H1 (cell line): ENCODE measurements at regions not wholly inside any gene's neighbourhood (a gene's known extent, or its start where the extent isn't known, plus 50 kb on each side); places are given as distances from the start of the nearest gene placed in this dataset.

Experiments
- CTCF ChIA-PET: fragments of 300-600 bp; sonication (Branson Sonifier 250); formaldehyde crosslinking; loops from one replicate; lab custom pipeline; 2021; ENCODE audit not compliant: partially characterized antibody; lab: Charles Lee
- POLR2A ChIA-PET: fragments of 300-600 bp; sonication (Branson Sonifier 250); formaldehyde crosslinking; loops from one replicate; lab custom pipeline; 2021; ENCODE audit warnings: inconsistent platforms; ENCODE audit not compliant: partially characterized antibody; lab: Charles Lee
- DNase-seq, 2 experiments: peaks; one replicate each; pipeline versions ENCODE4 v3.0.0 to v3.0.0-alpha.2; 2010 to 2022; ENCODE audit warnings: low spot score in 2 of 2, low read depth in 1 of 2, mixed read lengths in 1 of 2
- FAIRE-seq: peaks from 2 replicates; lab custom pipeline; 2011; peaks lifted over from hg19 to GRCh38; lab: Jason Lieb, UNC
- H2AFZ ChIP-seq: 2 replicates; pipeline ENCODE4 v1.8.1; 2012; ENCODE audit warnings: low read length, inconsistent platforms
- H2AK5ac ChIP-seq: 2 replicates; pipeline ENCODE4 v1.6.1; 2013; ENCODE audit warnings: low read depth, low read length
- H2BK120ac ChIP-seq: replicated peaks from 2 replicates; pipeline ENCODE3; 2013; ENCODE audit warnings: low read depth, low read length, inconsistent platforms
- H2BK12ac ChIP-seq: 2 replicates; pipeline ENCODE4 v1.6.1; 2013; ENCODE audit warnings: low read depth, low read length
- H2BK15ac ChIP-seq: 2 replicates; pipeline ENCODE4 v1.6.1; 2013; ENCODE audit warnings: low read length
- H2BK20ac ChIP-seq: 2 replicates; pipeline ENCODE4 v1.6.1; 2013; ENCODE audit warnings: low read length
- H2BK5ac ChIP-seq: 2 replicates; pipeline ENCODE4 v1.6.1; 2013; ENCODE audit warnings: low read depth, low read length
- H3K14ac ChIP-seq: 2 replicates; pipeline ENCODE4 v1.6.1; 2013; ENCODE audit warnings: inconsistent platforms; ENCODE audit not compliant: insufficient read length
- H3K18ac ChIP-seq: 2 replicates; pipeline ENCODE4 v1.6.1; 2013; ENCODE audit warnings: low read length; ENCODE audit errors: extremely low read depth
- H3K23ac ChIP-seq: 2 replicates; pipeline ENCODE4 v1.6.1; 2013; ENCODE audit warnings: inconsistent platforms; ENCODE audit not compliant: insufficient read length
- H3K23me2 ChIP-seq: 2 replicates; pipeline ENCODE4 v1.6.1; 2013; ENCODE audit warnings: low read depth, low read length
- H3K27ac ChIP-seq: 2 replicates; pipeline ENCODE4 v1.6.1; 2011; ENCODE audit warnings: low read depth, low read length, inconsistent platforms
- H3K27me3 ChIP-seq, 4 experiments: replicated peaks in 1 of 4; 1 replicate in 1 of 4; 2 replicates in 3 of 4; pipeline versions ENCODE4 v1.6.1 to v1.8.1; 2011 to 2013; ENCODE audit warnings: low read length in 3 of 4, mild to moderate bottlenecking in 3 of 4, inconsistent platforms in 2 of 4, mixed read lengths in 2 of 4, moderate library complexity in 1 of 4; ENCODE audit not compliant: control insufficient read depth in 3 of 4, insufficient read depth in 3 of 4; ENCODE audit errors: extremely low read depth in 1 of 4
- H3K36me3 ChIP-seq, 4 experiments: 2 replicates each; pipeline versions ENCODE4 v1.6.1 to v1.8.1; 2011 to 2013; ENCODE audit warnings: mild to moderate bottlenecking in 4 of 4, low read length in 3 of 4, moderate library complexity in 2 of 4, control low read depth in 1 of 4, inconsistent platforms in 1 of 4; ENCODE audit not compliant: insufficient read depth in 4 of 4, control insufficient read depth in 2 of 4
- H3K4ac ChIP-seq: replicated peaks from 2 replicates; pipeline ENCODE3; 2013; ENCODE audit warnings: low read length, low read depth, mixed read lengths, inconsistent platforms; ENCODE audit not compliant: insufficient read length
- H3K4me1 ChIP-seq, 4 experiments: replicated peaks in 1 of 4; 1 replicate in 1 of 4; 2 replicates in 3 of 4; pipeline versions ENCODE4 v1.6.1 to v1.8.1; 2011 to 2013; ENCODE audit warnings: low read length in 3 of 4, inconsistent platforms in 2 of 4, mixed read lengths in 1 of 4; ENCODE audit not compliant: insufficient read depth in 4 of 4, control insufficient read depth in 3 of 4
- H3K4me2 ChIP-seq, 2 experiments: 2 replicates each; pipeline versions ENCODE4 v1.6.1 to v1.8.1; 2011 to 2013; ENCODE audit warnings: low read depth in 2 of 2, low read length in 2 of 2, control low read depth in 1 of 2, inconsistent platforms in 1 of 2, mild to moderate bottlenecking in 1 of 2; ENCODE audit not compliant: insufficient read depth in 1 of 2
- H3K4me3 ChIP-seq, 4 experiments: fragments of 200-600, 300-600 bp in 1 of 4; sonication (generic), shearing (Covaris generic), sonication (Bioruptor Twin) in 1 of 4; 2 replicates each; pipeline versions ENCODE4 v1.5.1 to v1.8.1; 2011 to 2016; ENCODE audit warnings: low read length in 4 of 4, low read depth in 3 of 4, control low read depth in 2 of 4, inconsistent platforms in 2 of 4, mild to moderate bottlenecking in 2 of 4, mixed read lengths in 1 of 4, moderate library complexity in 1 of 4; ENCODE audit not compliant: insufficient read depth in 2 of 4; ENCODE audit errors: extremely low read depth in 1 of 4
- H3K56ac ChIP-seq: replicated peaks from 2 replicates; pipeline ENCODE3; 2013; ENCODE audit warnings: low read depth, mild to moderate bottlenecking, mixed read lengths, low read length, inconsistent platforms; ENCODE audit not compliant: insufficient read length
- H3K79me1 ChIP-seq: 2 replicates; pipeline ENCODE4 v1.6.1; 2013; ENCODE audit warnings: low read depth, low read length, control low read depth
- H3K79me2 ChIP-seq, 2 experiments: 2 replicates each; pipeline versions ENCODE4 v1.6.1 to v1.8.1; 2012 to 2013; ENCODE audit warnings: low read length in 2 of 2, mild to moderate bottlenecking in 2 of 2, inconsistent platforms in 1 of 2; ENCODE audit not compliant: insufficient read depth in 2 of 2, control insufficient read depth in 1 of 2
- H3K9ac ChIP-seq, 4 experiments: replicated peaks in 1 of 4; 1 replicate in 1 of 4; 2 replicates in 3 of 4; pipeline versions ENCODE4 v1.6.1 to v1.8.1; 2011 to 2013; ENCODE audit warnings: low read depth in 3 of 4, low read length in 3 of 4, control low read depth in 2 of 4, mild to moderate bottlenecking in 2 of 4, moderate library complexity in 2 of 4, inconsistent platforms in 1 of 4; ENCODE audit errors: extremely low read depth in 1 of 4
- H3K9me3 ChIP-seq, 2 experiments: 2 replicates each; pipeline versions ENCODE4 v1.6.1 to v1.8.1; 2012 to 2013; ENCODE audit warnings: mild to moderate bottlenecking in 2 of 2, moderate library complexity in 2 of 2, control low read depth in 1 of 2, inconsistent platforms in 1 of 2, low read depth in 1 of 2, low read length in 1 of 2, mixed read lengths in 1 of 2; ENCODE audit not compliant: insufficient read depth in 2 of 2
- H4K20me1 ChIP-seq, 2 experiments: replicated peaks in 1 of 2; 2 replicates each; pipeline versions ENCODE3 to v1.8.1; 2011 to 2013; ENCODE audit warnings: inconsistent platforms in 2 of 2, low read length in 2 of 2, mild to moderate bottlenecking in 1 of 2; ENCODE audit not compliant: insufficient read depth in 2 of 2, control insufficient read depth in 1 of 2
- H4K5ac ChIP-seq: 2 replicates; pipeline ENCODE4 v1.6.1; 2013; ENCODE audit warnings: low read length, low read depth, mixed read lengths, inconsistent platforms; ENCODE audit not compliant: insufficient read length
- H4K8ac ChIP-seq: 2 replicates; pipeline ENCODE4 v1.8.0; 2013; ENCODE audit warnings: mild to moderate bottlenecking, moderate library complexity, low read length, inconsistent platforms; ENCODE audit not compliant: insufficient read depth; ENCODE audit errors: extremely low read depth
- H4K91ac ChIP-seq: replicated peaks from 2 replicates; pipeline ENCODE3; 2013; ENCODE audit warnings: low read length, mixed read lengths, inconsistent platforms; ENCODE audit not compliant: insufficient read length
- SIN3A ChIP-seq, 2 experiments: IDR thresholded peaks in 1 of 2; conservative IDR thresholded peaks in 1 of 2; 2 replicates each; pipeline ENCODE4 v1.6.1; 2011 to 2012; ENCODE audit warnings: low read length in 2 of 2, improper control_type of control experiment in 1 of 2, low read depth in 1 of 2, mild to moderate bottlenecking in 1 of 2
- WGBS, 2 experiments: shearing (Covaris generic) in 1 of 2; methylation state at CpG; one replicate each; pipeline versions ENCODE4 v1.1.6 to v1.1.7; 2013 to 2015; ENCODE audit warnings: low lambda C conversion rate in 2 of 2, mixed read lengths in 2 of 2, inconsistent platforms in 1 of 2, low coverage in 1 of 2, missing lambda C conversion rate in 1 of 2; ENCODE audit not compliant: insufficient replicate concordance in 2 of 2, insufficient coverage in 1 of 2, insufficient read length in 1 of 2; ENCODE audit errors: extremely low coverage in 1 of 2, missing lambda C conversion rate in 1 of 2; 5-methylcytosine and 5-hydroxymethylcytosine counted together
- TF ChIP-seq, protein P1 (sequence below), 3 experiments: IDR thresholded peaks; 1 replicate in 2 of 3; 2 replicates in 1 of 3; pipeline versions ENCODE4 v1.5.1 to v1.6.1; 2011; ENCODE audit warnings: low read length in 3 of 3, mild to moderate bottlenecking in 3 of 3, inconsistent platforms in 2 of 3, low read depth in 1 of 3, moderate library complexity in 1 of 3; ENCODE audit not compliant: insufficient read depth in 1 of 3; ENCODE audit errors: control extremely low read depth in 1 of 3

DNA sequence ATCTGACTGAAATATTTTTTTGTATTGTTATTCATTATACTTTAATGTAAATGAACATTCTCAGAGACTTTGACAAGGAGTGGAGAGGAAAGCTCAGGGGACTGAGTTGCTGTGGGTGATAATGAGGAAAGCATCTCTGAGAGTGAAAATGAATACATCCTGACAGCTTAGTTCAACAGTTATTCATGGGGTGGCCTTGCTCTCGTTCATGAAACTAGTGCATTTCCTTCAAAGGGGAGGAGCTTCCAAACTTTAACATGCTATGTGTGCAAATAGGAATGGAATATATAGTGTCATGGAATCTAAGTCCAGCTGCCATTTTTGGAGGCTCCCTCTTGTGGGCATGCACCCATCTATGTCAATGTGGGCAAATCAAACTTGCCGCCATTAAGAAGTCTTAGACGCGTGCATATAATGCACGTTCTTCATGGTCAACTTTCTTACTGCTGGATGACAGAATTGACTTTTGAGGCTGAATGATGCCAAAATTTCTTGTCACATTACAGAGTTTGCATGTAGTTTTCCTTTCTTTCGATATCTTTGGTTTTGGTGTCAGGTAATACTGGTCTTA, 124.3 kb upstream of the TMEM170B start:
- no peak overlapping the region for H2BK5ac ChIP-seq
- TF ChIP-seq SIN3A (conservative IDR thresholded peaks at IDR 0.05 in 1 of 2, IDR thresholded peaks at IDR 0.05 in 1 of 2; ENCODE audit: low read depth in 1 of 2, low read length in 2 of 2): no peak
- TF ChIP-seq, protein P1, sequence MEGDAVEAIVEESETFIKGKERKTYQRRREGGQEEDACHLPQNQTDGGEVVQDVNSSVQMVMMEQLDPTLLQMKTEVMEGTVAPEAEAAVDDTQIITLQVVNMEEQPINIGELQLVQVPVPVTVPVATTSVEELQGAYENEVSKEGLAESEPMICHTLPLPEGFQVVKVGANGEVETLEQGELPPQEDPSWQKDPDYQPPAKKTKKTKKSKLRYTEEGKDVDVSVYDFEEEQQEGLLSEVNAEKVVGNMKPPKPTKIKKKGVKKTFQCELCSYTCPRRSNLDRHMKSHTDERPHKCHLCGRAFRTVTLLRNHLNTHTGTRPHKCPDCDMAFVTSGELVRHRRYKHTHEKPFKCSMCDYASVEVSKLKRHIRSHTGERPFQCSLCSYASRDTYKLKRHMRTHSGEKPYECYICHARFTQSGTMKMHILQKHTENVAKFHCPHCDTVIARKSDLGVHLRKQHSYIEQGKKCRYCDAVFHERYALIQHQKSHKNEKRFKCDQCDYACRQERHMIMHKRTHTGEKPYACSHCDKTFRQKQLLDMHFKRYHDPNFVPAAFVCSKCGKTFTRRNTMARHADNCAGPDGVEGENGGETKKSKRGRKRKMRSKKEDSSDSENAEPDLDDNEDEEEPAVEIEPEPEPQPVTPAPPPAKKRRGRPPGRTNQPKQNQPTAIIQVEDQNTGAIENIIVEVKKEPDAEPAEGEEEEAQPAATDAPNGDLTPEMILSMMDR (IDR thresholded peaks at IDR 0.05; ENCODE audit: control extremely low read depth in 1 of 3, insufficient read depth in 1 of 3, low read depth in 1 of 3, low read length in 3 of 3): peak in 1 of 3 experiments; percentile 15; a peak in 1 of 4 replicates
- no peak overlapping the region for H2BK15ac ChIP-seq
- H3K9me3 ChIP-seq: peaks cover 0 to 8% of the 10 kb centered on the region in 2 experiments; a peak in 2 of 4 replicates
- no peaks in the 10 kb centered on the region for H3K27me3 ChIP-seq
- H3K79me1 ChIP-seq: no peaks in the 10 kb centered on the region
- H3K4me1 ChIP-seq: no peaks in the 10 kb centered on the region
- no peak overlapping the region for H3K23ac ChIP-seq
- H2BK20ac ChIP-seq: no peak overlapping the region
- POLR2A ChIA-PET: interaction anchor here (0.5 kb wide), 1 partner anchor 8 kb away, joined by 4 read pairs; no protein-coding TSS in a partner anchor
- CTCF ChIA-PET: interaction anchor here (0.7 to 0.8 kb wide), 2 partner anchors 83 to 171 kb away, joined by 3 to 4 read pairs; no protein-coding TSS in a partner anchor
- no peaks in the 10 kb centered on the region for H3K23me2 ChIP-seq
- WGBS, 2 experiments: 92% methylated on average over 6 of the region's 6 CpGs; no CpG with 5 or more reads in 1 of the 2 experiments
- H4K8ac ChIP-seq: no peak overlapping the region
- no peak for FAIRE-seq
- H3K18ac ChIP-seq: no peak overlapping the region
- no peak overlapping the region for H2AFZ ChIP-seq
- no peak overlapping the region for H4K91ac ChIP-seq
- no peaks in the 10 kb centered on the region for H3K36me3 ChIP-seq
- H4K5ac ChIP-seq: no peak overlapping the region
- no peak overlapping the region for H3K27ac ChIP-seq
- no peak overlapping the region for H3K4ac ChIP-seq
- no peak overlapping the region for H3K4me2 ChIP-seq
- no peak for DNase-seq
- H4K20me1 ChIP-seq: no peaks in the 10 kb centered on the region
- no peak overlapping the region for H3K56ac ChIP-seq
- H2AK5ac ChIP-seq: no peak overlapping the region
- no peaks in the 10 kb centered on the region for H3K79me2 ChIP-seq
- no peak overlapping the region for H3K4me3 ChIP-seq
- H3K14ac ChIP-seq: no peak overlapping the region
- no peak overlapping the region for H3K9ac ChIP-seq
- no peak overlapping the region for H2BK120ac ChIP-seq
- no peak overlapping the region for H2BK12ac ChIP-seq
